HepG2 (cell line): ENCODE measurements at regions not wholly inside any gene's neighbourhood (a gene's known extent, or its start where the extent isn't known, plus 50 kb on each side); places are given as distances from the start of the nearest gene placed in this dataset.

Experiments
- ATAC-seq: fragments of 200-7000 bp; cut with Tn5 transposase; 3 replicates; pipeline ENCODE4 v1.9.1; 2020; ENCODE audit warnings: mild to moderate bottlenecking, moderate library complexity
- BruUV-seq: library from RNA; stranded (reverse); fragments of 400-500 nt; replicated peaks from 2 replicates; lab custom pipeline; 2021; lab: Mats Ljungman, UMichigan
- CTCF ChIA-PET: fragments of 300-600 bp; formaldehyde crosslinking; extraction: SDS; loops from one replicate; lab custom pipeline; 2021; ENCODE audit warnings: low total read pairs, inconsistent platforms, low intra/inter-chr PET ratio; lab: Yijun Ruan, JAX
- POLR2A ChIA-PET: fragments of 350-600 bp; sonication (Branson Sonifier 250); formaldehyde crosslinking; loops from one replicate; lab custom pipeline; 2020; ENCODE audit warnings: antibody characterized with exemption, inconsistent platforms; lab: Yijun Ruan, JAX
- DNase-seq: peaks from one replicate; pipeline ENCODE4 v3.0.0-alpha.2; 2015; ENCODE audit warnings: low spot score
- FAIRE-seq: peaks from 3 replicates; lab custom pipeline; 2011; peaks lifted over from hg19 to GRCh38; lab: Jason Lieb, UNC
- H2AFZ ChIP-seq: one replicate; pipeline ENCODE4 v1.6.1; 2011; ENCODE audit warnings: low read length, inconsistent platforms
- H3K27ac ChIP-seq: fragments of 300-600 bp; 3 replicates; pipeline ENCODE4 v1.8.0; 2011; ENCODE audit warnings: mixed run types, mild to moderate bottlenecking, mixed read lengths, low read length, inconsistent platforms; ENCODE audit not compliant: insufficient read depth; ENCODE audit errors: extremely low read length
- H3K27me3 ChIP-seq, 2 experiments: fragments of 200-600 bp in 1 of 2; 2 replicates in 1 of 2; 3 replicates in 1 of 2; pipeline versions ENCODE4 v1.6.0 to v1.8.0; 2011; ENCODE audit warnings: low read length in 2 of 2, mild to moderate bottlenecking in 2 of 2, moderate library complexity in 2 of 2, inconsistent platforms in 1 of 2; ENCODE audit not compliant: insufficient read depth in 2 of 2, control insufficient read depth in 1 of 2
- H3K36me3 ChIP-seq, 2 experiments: fragments of 200-600 bp in 1 of 2; replicated peaks in 1 of 2; 2 replicates in 1 of 2; 3 replicates in 1 of 2; pipeline versions ENCODE4 v1.5.1 to v1.8.0; 2011; ENCODE audit warnings: low read length in 2 of 2, inconsistent platforms in 1 of 2; ENCODE audit not compliant: insufficient read depth in 2 of 2, control insufficient read depth in 1 of 2
- H3K4me1 ChIP-seq: 2 replicates; pipeline ENCODE4 v1.5.1; 2012; ENCODE audit warnings: low read length, inconsistent platforms; ENCODE audit not compliant: insufficient read depth
- H3K4me2 ChIP-seq: 2 replicates; pipeline ENCODE4 v1.6.0; 2011; ENCODE audit warnings: low read depth, low read length, inconsistent platforms
- H3K4me3 ChIP-seq, 3 experiments: fragments of 200-600 bp in 1 of 3; sonication (generic), shearing (Covaris generic) in 1 of 3; replicated peaks in 1 of 3; 2 replicates each; pipeline ENCODE4 v1.5.1; 2011 to 2016; ENCODE audit warnings: low read length in 3 of 3, inconsistent platforms in 2 of 3, low read depth in 2 of 3, mild to moderate bottlenecking in 2 of 3, control low read depth in 1 of 3, mixed read lengths in 1 of 3; ENCODE audit not compliant: insufficient read depth in 1 of 3
- H3K79me2 ChIP-seq: one replicate; pipeline ENCODE4 v1.6.1; 2011; ENCODE audit warnings: low read length, inconsistent platforms; ENCODE audit not compliant: insufficient read depth
- H3K9ac ChIP-seq: 2 replicates; pipeline ENCODE4 v1.6.0; 2011; ENCODE audit warnings: mild to moderate bottlenecking, low read depth, low read length, inconsistent platforms; ENCODE audit not compliant: insufficient read depth
- H3K9me3 ChIP-seq: 2 replicates; pipeline ENCODE4 v1.5.1; 2012; ENCODE audit warnings: mild to moderate bottlenecking, low read length
- H4K20me1 ChIP-seq: 2 replicates; pipeline ENCODE4 v1.6.0; 2011; ENCODE audit warnings: inconsistent platforms, mild to moderate bottlenecking, low read length, moderate library complexity; ENCODE audit not compliant: insufficient read depth
- NR2F1 ChIP-seq, 2 experiments: fragments of 450-650 bp in 1 of 2; formaldehyde crosslinking in 1 of 2; IDR thresholded peaks; 2 replicates each; pipeline versions ENCODE4 v1.5.0 to v1.6.1; 2016 to 2020; ENCODE audit warnings: mild to moderate bottlenecking in 1 of 2, missing compliant biosample characterization in 1 of 2, missing genetic modification reagents in 1 of 2, moderate library complexity in 1 of 2
- ZNF335 ChIP-seq: sonication (generic); formaldehyde crosslinking; IDR thresholded peaks from 2 replicates; pipeline ENCODE4 v1.4.0; 2020; ENCODE audit warnings: missing genetic modification reagents
- WGBS: methylation state at CpG from one replicate; pipeline ENCODE4 v1.1.6; 2017; ENCODE audit warnings: low lambda C conversion rate; 5-methylcytosine and 5-hydroxymethylcytosine counted together
- in situ Hi-C: cut with HindIII; loops from 2 replicates; pipeline ENCODE4 v1.10.0; 2017; ENCODE audit warnings: low pct_unique_long_range_greater_than_20kb; ENCODE audit not compliant: extremely low pct_ligation_motif_present
- intact Hi-C: fragments of 100-400 bp; cut with micrococcal nuclease; formaldehyde crosslinking; loops from one replicate; pipeline ENCODE4 v1.10.0; 2022; ENCODE audit not compliant: unreplicated experiment
- TF ChIP-seq, protein P1 (sequence below), 2 experiments: sonication (generic) in 1 of 2; formaldehyde crosslinking in 1 of 2; IDR thresholded peaks; 2 replicates each; pipeline versions ENCODE4 v1.4.0 to v1.6.1; 2016 to 2020; ENCODE audit warnings: borderline replicate concordance in 1 of 2, low read depth in 1 of 2, mild to moderate bottlenecking in 1 of 2, missing genetic modification reagents in 1 of 2

DNA sequence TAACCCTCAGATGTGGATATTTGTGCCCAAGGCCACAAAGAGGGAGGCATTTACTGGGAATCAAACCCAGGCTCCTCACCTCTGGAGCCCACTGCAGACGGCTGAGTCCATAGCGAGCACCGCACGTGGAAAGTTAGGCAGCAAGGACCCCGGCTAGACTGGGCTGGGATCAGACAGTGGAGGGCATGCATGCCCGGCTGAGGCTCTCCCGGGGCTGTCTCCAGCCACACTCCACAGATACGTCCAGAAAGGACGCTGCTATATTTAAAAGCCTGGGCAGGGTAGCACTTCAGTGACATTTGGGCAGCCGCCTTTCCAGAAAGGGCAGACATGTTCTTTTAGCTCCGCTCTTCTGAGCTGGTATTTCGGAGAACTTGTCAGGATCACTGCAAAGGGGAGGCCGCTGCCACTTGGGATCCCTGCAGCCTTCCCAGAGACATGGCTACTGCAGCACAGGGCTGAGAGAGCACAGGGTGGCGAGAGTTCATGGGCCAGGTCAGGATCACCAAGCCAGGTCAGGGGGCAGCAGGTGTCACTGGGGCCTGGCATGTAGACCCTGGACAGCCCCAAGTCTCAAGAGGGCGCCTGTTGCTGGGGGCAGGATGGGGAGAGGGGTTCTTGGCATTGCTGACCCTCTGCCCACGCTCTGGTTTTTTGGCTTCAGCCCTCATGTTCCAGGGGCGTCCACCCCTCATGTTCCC is 121.7 kb downstream of the PHETA1 start (continued):
- TF ChIP-seq, protein P1, sequence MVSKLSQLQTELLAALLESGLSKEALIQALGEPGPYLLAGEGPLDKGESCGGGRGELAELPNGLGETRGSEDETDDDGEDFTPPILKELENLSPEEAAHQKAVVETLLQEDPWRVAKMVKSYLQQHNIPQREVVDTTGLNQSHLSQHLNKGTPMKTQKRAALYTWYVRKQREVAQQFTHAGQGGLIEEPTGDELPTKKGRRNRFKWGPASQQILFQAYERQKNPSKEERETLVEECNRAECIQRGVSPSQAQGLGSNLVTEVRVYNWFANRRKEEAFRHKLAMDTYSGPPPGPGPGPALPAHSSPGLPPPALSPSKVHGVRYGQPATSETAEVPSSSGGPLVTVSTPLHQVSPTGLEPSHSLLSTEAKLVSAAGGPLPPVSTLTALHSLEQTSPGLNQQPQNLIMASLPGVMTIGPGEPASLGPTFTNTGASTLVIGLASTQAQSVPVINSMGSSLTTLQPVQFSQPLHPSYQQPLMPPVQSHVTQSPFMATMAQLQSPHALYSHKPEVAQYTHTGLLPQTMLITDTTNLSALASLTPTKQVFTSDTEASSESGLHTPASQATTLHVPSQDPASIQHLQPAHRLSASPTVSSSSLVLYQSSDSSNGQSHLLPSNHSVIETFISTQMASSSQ (IDR thresholded peaks at IDR 0.05; ENCODE audit: low read depth) = no peak
- TF ChIP-seq, protein P1 (CRISPR knock-in tag; IDR thresholded peaks at IDR 0.05; ENCODE audit: borderline replicate concordance) = no peak

- no TSS peak for BruUV-seq
- no peak for ATAC-seq
These were observed 122.4 kb downstream of the PHETA1 start for GRCh38 chr12:111246477-111247011.

More at GRCh38 chr12:111246477-111247011, 122.4 kb downstream of the PHETA1 start:
- intact Hi-C loops (no loop called here), in situ Hi-C loops (no loop called here)
- H3K27me3 ChIP-seq = peaks cover 0 to 28% of the 10 kb centered on the region in 2 experiments; a peak in 3 of 5 replicates
- no peak overlapping the region for H2AFZ ChIP-seq
- H3K4me3 ChIP-seq = no peak overlapping the region
- FAIRE-seq = no peak
- ChIA-PET CTCF (no interaction called here), POLR2A (no interaction called here)
- no peaks in the 10 kb centered on the region for H3K36me3 ChIP-seq
- no peak overlapping the region for H3K4me2 ChIP-seq
- TF ChIP-seq NR2F1 (CRISPR knock-in tag; IDR thresholded peaks at IDR 0.05) = no peak
- TF ChIP-seq ZNF335 (CRISPR knock-in tag) = no peak
- no peak overlapping the region for H3K27ac ChIP-seq
- no peak for DNase-seq
- no peaks in the 10 kb centered on the region for H3K79me2 ChIP-seq
- no peaks in the 10 kb centered on the region for H3K4me1 ChIP-seq
- no peak overlapping the region for H3K9ac ChIP-seq
- no peaks in the 10 kb centered on the region for H4K20me1 ChIP-seq
- no peaks in the 10 kb centered on the region for H3K9me3 ChIP-seq
- WGBS = 31% methylated on average over 6 of the region's 7 CpGs
